ENCODE measurements at regions not wholly inside any gene's neighbourhood (a gene's known extent, or its start where the extent isn't known, plus 50 kb on each side); places are given as distances from the start of the nearest gene placed in this dataset.
A peak's percentile ranks its signal among the peaks of the same experiment; 100 is the strongest.

GRCh38 chr1:228939001-228939691 is 203.9 kb downstream of the RHOU start:
- ATAC-seq (no peak), DNase-seq (no peak)
- intact Hi-C loops (cut with DNase I): no loop called here
- TF ChIP-seq, protein P1, sequence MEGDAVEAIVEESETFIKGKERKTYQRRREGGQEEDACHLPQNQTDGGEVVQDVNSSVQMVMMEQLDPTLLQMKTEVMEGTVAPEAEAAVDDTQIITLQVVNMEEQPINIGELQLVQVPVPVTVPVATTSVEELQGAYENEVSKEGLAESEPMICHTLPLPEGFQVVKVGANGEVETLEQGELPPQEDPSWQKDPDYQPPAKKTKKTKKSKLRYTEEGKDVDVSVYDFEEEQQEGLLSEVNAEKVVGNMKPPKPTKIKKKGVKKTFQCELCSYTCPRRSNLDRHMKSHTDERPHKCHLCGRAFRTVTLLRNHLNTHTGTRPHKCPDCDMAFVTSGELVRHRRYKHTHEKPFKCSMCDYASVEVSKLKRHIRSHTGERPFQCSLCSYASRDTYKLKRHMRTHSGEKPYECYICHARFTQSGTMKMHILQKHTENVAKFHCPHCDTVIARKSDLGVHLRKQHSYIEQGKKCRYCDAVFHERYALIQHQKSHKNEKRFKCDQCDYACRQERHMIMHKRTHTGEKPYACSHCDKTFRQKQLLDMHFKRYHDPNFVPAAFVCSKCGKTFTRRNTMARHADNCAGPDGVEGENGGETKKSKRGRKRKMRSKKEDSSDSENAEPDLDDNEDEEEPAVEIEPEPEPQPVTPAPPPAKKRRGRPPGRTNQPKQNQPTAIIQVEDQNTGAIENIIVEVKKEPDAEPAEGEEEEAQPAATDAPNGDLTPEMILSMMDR (IDR thresholded peaks at IDR 0.05): no peak
- H3K27me3 ChIP-seq (ENCODE audit: low read depth): no peaks in the 10 kb centered on the region
- H3K27ac ChIP-seq: peak overlapping the region; percentile 71
- no peak overlapping the region for H3K4me3 ChIP-seq
- H3K4me1 ChIP-seq: peaks cover 34% of the 10 kb centered on the region
- no peaks in the 10 kb centered on the region for H3K9me3 ChIP-seq
- H3K36me3 ChIP-seq: no peaks in the 10 kb centered on the region

DNA sequence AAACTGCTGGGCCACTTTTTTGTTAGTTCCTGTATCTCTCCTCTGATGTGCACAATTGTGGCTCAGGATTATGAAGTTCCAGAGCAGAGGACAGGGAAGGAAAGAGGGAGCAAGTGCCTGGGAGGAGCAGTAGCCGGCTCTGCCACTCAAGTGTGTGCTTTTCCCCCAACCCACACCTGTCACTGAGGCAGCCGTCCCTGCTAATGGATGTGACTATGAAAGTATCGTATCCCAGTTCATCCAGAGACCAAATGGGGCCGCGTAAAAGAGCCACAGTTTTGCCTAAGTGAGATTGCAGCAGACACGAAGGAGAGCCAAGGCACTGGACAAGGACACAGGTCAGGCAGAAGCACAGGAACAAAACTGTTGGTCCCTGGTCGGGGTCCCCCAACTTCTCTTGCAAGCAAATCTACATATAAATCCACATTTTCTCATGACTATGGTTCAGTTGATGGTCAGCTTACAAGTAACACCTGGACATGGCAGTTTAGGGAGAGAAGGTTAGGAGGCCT is 204.7 kb downstream of the RHOU start:
- Histone ChIP-seq H3K27ac (no peak overlapping the region), H3K36me3 (no peaks in the 10 kb centered on the region), H3K4me3 (no peak overlapping the region), H3K27me3 (ENCODE audit: low read depth) (no peaks in the 10 kb centered on the region), H3K4me1 (peaks cover 34% of the 10 kb centered on the region), H3K9me3 (no peaks in the 10 kb centered on the region)
- DNase-seq (no peak), ATAC-seq (no peak)
- TF ChIP-seq, protein P1 (IDR thresholded peaks at IDR 0.05): no peak
- intact Hi-C loops (cut with DNase I): no loop called here

GRCh38 chr1:228940526-228940925 is 205.2 kb downstream of the RHOU start:
- Histone ChIP-seq H3K4me3 (no peak overlapping the region), H3K4me1 (peaks cover 29% of the 10 kb centered on the region), H3K27ac (no peak overlapping the region), H3K9me3 (no peaks in the 10 kb centered on the region), H3K36me3 (no peaks in the 10 kb centered on the region), H3K27me3 (ENCODE audit: low read depth) (no peaks in the 10 kb centered on the region)
- TF ChIP-seq, protein P1 (IDR thresholded peaks at IDR 0.05): no peak
- DNase-seq: no peak
- ATAC-seq: no peak
- intact Hi-C loops (cut with DNase I): no loop called here

DNA sequence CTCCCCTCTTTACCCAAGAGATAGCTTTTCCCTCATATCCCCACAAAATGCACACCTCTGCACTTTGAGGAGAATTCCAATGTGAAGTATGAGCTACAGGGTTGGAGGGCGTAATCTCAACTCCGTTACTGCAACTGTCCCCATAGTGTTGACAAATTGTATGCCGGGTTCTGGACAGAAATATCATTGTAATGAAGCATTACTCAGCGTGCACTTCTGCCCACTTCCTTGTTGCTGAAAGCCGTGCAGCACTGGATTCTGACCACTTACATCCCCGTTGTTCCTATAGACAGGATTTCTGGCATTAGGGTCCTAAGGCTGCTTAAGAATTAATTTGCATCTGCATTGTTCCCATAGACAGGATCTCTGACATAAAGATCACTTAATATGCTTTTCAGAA is 205.6 kb downstream of the RHOU start:
- H3K36me3 ChIP-seq: no peaks in the 10 kb centered on the region
- H3K27ac ChIP-seq: no peak overlapping the region
- H3K4me3 ChIP-seq: no peak overlapping the region
- H3K4me1 ChIP-seq: peaks cover 25% of the 10 kb centered on the region
- TF ChIP-seq, protein P1 (IDR thresholded peaks at IDR 0.05): no peak
- H3K9me3 ChIP-seq: no peaks in the 10 kb centered on the region
- DNase-seq (no peak), ATAC-seq (no peak)
- intact Hi-C loops (cut with DNase I): no loop called here
- no peaks in the 10 kb centered on the region for H3K27me3 ChIP-seq (ENCODE audit: low read depth)

- TF ChIP-seq, protein P1 (IDR thresholded peaks at IDR 0.05): no peak
- intact Hi-C loops (cut with DNase I): no loop called here
- no peak overlapping the region for H3K27ac ChIP-seq
- DNase-seq (no peak), ATAC-seq (no peak)
- H3K4me1 ChIP-seq: peaks cover 19% of the 10 kb centered on the region
- H3K36me3 ChIP-seq: no peaks in the 10 kb centered on the region
- H3K4me3 ChIP-seq: no peak overlapping the region
- no peaks in the 10 kb centered on the region for H3K9me3 ChIP-seq
- H3K27me3 ChIP-seq (ENCODE audit: low read depth): no peaks in the 10 kb centered on the region
These were observed 206.4 kb downstream of the RHOU start for GRCh38 chr1:228941666-228942065.

Measured in lower lobe of right lung (tissue), 2 donors.